Stimulated activated CD8-positive, alpha-beta memory T cell treated with anti-CD3 and anti-CD28 coated beads, Interleukin-2, amount 100 ng/mL, for 48 hours (primary cell): ENCODE measurements at regions not wholly inside any gene's neighbourhood (a gene's known extent, or its start where the extent isn't known, plus 50 kb on each side); places are given as distances from the start of the nearest gene placed in this dataset.

Source experiments
- DNase-seq, 2 donors: peaks; one replicate each; pipeline ENCODE4 v3.0.0-alpha.2; 2020; ENCODE audit warnings: low read depth in 2 of 2

- no peak for DNase-seq
Measured at GRCh38 chr22:22395245-22395644, 113.3 kb downstream of the ZNF280B start.

GRCh38 chr22:22396741-22397291 is 111.7 kb downstream of the ZNF280B start:
- no peak for DNase-seq

- DNase-seq, result no peak
Measured at GRCh38 chr22:22397292-22397870, 111.2 kb downstream of the ZNF280B start.

GRCh38 chr22:22397875-22398524 is 110.5 kb downstream of the ZNF280B start:
- DNase-seq, result no peak

GRCh38 chr22:22398530-22399327 is 109.8 kb downstream of the ZNF280B start:
- no peak for DNase-seq

GRCh38 chr22:22400099-22400498 is 108.4 kb downstream of the ZNF280B start:
- DNase-seq, result no peak

GRCh38 chr22:22400964-22401363 is 107.6 kb downstream of the ZNF280B start:
- DNase-seq, result no peak

GRCh38 chr22:22401381-22401780 is 107.2 kb downstream of the ZNF280B start:
- no peak for DNase-seq

GRCh38 chr22:22403306-22403705 is 105.2 kb downstream of the ZNF280B start:
- DNase-seq, result no peak

GRCh38 chr22:22403771-22404170 is 104.8 kb downstream of the ZNF280B start:
- no peak for DNase-seq

GRCh38 chr22:22404598-22405284 is 103.8 kb downstream of the ZNF280B start:
- no peak for DNase-seq

GRCh38 chr22:22406445-22407027 is 102.0 kb downstream of the ZNF280B start:
- DNase-seq, result no peak

GRCh38 chr22:22407061-22407460 is 101.5 kb downstream of the ZNF280B start:
- no peak for DNase-seq

- no peak for DNase-seq
Measured at GRCh38 chr22:22408269-22408668, 100.3 kb downstream of the ZNF280B start.

- no peak for DNase-seq
Measured at GRCh38 chr22:22408731-22409696, 99.5 kb downstream of the ZNF280B start.

GRCh38 chr22:22410121-22410520 is 98.4 kb downstream of the ZNF280B start:
- DNase-seq, result no peak

GRCh38 chr22:22410677-22411076 is 97.9 kb downstream of the ZNF280B start:
- DNase-seq, result no peak

- DNase-seq, result no peak
Measured at GRCh38 chr22:22414266-22414665, 94.3 kb downstream of the ZNF280B start.

GRCh38 chr22:22417495-22418162 is 90.9 kb downstream of the ZNF280B start:
- DNase-seq, result no peak

- DNase-seq, result no peak
Measured at GRCh38 chr22:22418163-22418549, 90.4 kb downstream of the ZNF280B start.
